UCSD-AML1 (cell line): ENCODE measurements at regions not wholly inside any gene's neighbourhood (a gene's known extent, or its start where the extent isn't known, plus 50 kb on each side); places are given as distances from the start of the nearest gene placed in this dataset.

Source experiments
- DNase-seq: peaks from one replicate; lab custom pipeline; 2025; ENCODE audit not compliant: unreplicated experiment; lab: John Stamatoyannopoulos, UW

DNA sequence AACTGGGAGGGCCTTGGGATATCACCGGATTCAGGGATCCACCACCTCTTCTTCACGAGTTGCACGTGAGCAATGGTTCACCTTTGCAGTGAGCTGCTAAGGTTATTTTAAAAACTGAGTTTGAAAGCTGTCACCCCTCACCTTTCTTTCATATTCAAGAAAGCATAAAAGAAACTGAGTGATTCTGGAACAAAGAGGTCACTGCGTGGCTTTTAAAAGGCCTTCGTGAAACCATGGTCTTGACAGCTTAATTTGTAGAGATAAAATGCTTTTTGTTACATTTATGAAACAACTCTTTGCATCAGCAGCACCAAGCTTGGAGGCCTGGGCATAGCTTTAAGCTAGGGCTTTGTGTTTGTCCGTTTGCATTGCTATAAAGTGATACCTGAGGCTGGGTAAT, 101.4 kb upstream of the NECTIN1 start:
- DNase-seq = no peak

DNA sequence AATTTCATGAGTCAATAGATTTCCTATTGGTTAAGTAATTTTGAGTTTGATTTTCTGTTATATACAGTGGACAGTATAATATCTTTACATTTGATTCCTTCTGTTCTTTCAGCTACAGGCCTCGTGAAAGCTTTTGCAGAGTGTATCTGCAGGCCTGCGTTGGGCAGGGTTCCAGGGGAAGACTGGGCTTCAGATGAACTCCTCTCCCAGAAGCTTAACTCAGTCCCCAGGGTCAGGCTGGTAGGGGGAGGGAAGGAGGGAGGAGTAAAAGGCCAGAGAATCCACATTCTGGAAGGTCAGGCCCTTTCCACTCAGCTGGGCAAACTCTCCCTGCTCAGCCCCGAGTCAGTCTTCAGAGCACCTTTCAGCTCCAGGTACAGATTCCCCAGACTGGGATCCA, 100.4 kb upstream of the NECTIN1 start:
- DNase-seq = no peak

DNA sequence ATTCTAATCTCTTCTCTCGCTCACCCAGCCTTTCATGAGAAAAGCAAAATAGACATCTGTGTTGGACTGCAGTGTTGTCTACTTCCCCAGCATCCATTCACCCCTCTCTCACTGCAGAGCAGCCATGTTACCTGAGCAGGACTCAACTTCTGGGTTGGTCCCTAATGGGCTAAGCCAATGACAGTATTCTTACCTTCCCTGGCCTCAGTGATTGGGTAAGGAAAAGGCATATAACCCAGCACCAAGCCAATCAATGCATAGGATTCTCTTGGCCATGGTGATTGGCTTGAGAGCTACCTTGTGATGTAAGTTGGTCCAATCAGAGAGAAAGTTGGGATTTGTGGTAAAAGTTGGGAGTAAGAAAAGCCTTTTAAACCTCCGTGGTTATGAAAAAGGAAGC, 99.8 kb upstream of the NECTIN1 start:
- DNase-seq = no peak

DNA sequence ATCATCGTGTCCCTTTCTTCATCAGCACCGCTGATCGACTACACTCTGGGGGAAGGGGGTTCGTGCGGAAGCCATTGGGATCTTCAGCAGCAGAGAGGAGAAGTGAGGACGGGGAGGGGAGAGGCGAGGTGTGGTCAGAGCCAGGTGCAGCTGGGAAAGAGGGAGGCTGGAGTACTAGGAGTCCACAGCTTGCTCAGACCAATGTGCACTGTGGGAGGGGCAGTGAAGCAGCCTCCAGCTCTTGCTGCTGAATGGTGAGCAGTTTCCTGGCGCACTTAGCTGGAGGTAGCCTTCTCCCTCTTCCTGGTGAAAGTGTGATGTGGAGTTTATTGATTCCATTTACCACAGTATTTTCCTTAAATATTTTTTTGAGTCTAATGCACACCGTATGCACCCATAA, 99.0 kb upstream of the NECTIN1 start:
- no peak for DNase-seq

DNA sequence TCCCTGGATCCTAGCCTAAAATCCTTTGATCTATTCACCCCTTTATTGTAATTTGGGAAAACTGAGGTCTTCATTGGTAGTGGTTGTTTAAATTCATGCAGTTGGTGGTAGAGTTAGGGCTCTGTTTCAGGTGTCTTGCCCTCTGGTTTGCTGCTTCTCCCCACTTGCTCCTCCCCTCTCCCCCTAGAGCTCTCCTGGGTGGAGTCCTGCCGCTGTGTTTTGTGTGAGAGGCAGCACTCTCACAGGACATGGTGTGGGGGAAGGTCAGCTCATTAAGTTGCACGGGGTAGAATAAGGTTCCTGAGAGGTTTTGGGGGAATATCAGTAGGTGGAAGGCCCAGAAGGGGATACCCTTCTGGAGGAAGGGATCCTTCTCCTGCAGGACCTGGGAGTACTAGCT, 98.1 kb upstream of the NECTIN1 start:
- DNase-seq = no peak

DNA sequence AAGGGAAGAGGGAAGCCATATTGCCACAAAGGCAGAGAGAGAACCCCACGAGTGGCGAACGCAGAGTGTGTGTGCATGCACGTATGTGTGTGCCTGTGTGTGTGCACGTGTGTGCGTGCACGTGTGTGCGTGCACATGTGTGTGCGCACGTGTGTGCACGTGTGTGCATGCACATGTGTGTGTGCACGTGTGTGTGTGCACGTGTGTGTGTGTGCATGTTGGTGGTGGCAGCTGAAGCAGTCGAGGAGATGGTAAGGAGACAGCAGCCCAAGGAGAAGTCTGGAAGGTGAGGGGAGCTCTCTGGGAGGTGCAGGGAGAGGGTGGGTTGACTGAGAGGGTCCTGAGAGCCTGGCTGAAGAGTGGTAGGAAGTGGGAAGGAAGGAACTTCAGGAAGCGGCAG, 94.1 kb upstream of the NECTIN1 start:
- no peak for DNase-seq

- no peak for DNase-seq
Observed at GRCh38 chr11:119816660-119817059, 87.7 kb upstream of the NECTIN1 start.

- DNase-seq = no peak
Observed at GRCh38 chr11:119814766-119815165, 85.8 kb upstream of the NECTIN1 start.

- DNase-seq = no peak
Observed at GRCh38 chr11:119810478-119811232, 81.7 kb upstream of the NECTIN1 start.

DNA sequence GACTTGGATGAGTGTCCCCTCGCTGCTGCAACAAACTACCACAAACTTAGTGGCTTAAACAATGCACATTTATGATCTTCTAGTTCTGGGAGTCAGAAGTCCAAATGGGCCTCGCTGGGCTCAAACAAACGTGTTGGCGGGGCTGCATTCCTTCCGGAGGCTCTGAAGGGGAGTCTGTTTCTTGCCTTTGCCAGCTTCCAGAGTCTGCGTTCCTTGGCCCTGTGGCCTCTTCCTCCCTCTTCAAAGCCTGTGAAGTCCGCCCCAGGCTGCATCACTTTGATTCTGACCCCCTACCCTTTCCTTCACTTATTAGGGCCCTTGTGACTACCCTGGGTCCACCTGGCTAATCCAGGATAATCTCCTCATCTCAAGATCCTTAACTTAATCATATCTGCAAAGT, 80.3 kb upstream of the NECTIN1 start:
- DNase-seq = no peak

GRCh38 chr11:119808407-119809185, 79.6 kb upstream of the NECTIN1 start:
- no peak for DNase-seq

DNA sequence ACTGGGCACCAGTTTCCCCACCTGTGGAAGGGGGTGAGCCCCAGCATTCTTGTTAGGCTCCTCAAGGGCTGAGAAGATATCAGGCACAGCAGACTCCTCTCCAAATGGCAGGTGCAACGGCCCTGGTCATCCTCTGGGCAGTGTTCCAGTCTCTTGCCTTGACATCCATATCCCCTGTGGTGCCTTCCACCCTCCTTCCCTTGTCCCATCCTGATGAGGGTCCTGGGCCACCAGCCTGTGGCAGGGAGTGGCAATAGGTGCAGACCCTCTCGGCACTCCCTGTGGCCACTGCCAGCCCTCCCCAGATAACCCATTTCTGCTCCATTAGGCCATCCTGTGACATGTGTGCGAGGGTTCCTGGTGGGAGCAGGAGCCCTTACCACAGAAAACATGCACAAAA, 78.8 kb upstream of the NECTIN1 start:
- DNase-seq = no peak

DNA sequence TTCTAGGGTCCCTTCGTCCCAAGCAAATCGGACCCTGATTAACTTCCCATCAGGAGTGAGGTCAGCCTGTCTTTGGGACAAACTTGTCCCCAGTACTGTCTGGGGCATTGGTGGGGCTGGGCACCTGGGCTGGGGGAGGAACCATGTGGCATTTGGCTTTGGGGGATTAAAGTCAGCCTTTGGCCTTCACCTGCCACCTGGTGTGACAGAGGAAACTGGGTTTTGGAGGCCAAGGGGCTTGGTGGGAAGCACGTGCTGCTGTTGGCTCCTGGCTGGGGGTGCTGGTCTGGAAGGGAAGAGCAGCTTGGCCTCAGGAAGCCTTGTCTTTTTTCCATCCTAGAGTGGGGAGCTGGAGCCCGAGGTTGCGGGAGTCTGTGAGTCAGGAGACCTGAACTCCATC, 78.4 kb upstream of the NECTIN1 start:
- no peak for DNase-seq

DNA sequence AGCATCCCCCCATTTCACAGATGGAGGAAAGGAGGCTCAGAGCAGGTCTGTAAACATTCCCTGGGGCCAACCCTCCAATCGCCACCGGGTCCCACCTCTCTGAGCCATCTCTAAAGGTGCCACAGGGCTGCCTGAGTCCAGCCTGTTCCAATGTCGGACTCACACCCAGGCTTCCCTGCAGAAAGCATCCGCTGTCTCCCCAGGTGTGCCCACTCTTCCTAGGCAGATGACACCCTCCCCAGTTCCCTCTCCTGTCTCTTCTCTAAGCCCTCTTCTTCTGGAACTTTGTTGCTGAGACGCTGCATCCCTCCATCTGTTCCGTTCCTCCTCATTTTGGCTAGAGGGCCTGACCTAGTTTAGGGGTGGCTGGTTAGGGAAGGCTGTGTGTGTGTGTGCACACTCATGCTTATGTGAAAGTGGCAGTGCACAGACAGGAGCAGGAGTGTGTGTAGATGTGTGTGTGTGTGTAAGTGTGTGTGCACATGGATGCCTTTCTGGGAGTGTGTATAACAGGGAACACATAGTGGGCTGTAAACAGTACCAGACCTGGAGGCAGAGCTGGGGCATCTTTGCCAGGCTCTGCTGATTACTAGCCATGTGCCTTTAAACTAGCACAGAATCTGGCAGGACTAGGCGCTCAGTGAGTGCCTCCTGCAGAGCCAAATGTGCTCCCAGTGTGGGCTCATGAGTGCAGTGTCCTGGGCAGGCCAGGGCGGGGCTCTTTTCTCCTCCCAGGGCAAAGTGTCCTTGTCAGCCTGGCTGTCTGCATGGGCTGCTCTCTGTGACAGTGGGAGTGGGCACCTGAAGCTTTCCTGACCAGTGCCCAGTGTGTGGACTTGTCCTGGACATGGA, 77.3 kb upstream of the NECTIN1 start:
- no peak for DNase-seq

DNA sequence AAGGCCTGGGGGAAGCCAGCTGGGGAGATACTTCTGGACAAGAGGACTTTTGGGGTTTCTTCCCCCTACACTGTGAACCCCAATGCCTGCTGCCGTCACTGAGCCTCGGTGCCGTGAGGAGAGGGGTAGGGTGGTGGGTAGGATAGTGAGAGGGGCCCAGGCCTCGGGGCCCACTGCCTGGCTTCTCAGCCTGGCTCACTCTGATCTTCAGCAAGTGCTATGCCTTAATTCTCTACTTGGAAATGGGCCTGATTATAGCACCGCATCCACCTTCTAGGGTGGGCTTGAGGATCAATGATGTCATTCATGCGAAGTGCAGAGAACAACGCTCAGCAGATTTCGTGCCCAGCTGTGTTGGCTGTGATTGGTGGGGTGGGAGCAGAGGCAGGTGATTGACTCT, 76.7 kb upstream of the NECTIN1 start:
- DNase-seq = no peak

DNA sequence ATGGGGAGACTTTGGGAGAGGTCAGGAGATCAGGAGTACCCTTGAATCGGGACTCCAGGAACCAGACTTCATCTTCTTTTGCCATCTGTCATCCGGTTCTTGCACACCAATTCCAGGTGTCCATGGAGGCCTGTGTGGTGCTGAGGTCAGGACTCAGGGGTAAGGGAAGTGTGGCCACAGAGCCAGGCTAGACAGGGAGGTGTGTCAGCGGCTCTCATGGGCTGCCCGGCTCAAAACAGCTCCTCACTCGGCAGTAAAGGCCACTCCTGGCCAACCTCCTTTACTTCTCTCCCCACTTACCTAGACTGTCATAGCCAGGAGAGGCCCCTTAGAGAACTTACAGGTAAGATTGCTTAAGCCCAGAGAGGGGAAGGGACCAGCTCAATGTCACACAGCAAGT, 75.7 kb upstream of the NECTIN1 start:
- no peak for DNase-seq

GRCh38 chr11:119803726-119804294, 74.8 kb upstream of the NECTIN1 start:
- DNase-seq = no peak

- no peak for DNase-seq
Observed at GRCh38 chr11:119803139-119803538, 74.1 kb upstream of the NECTIN1 start.

- DNase-seq = no peak
Observed at GRCh38 chr11:119802670-119803069, 73.7 kb upstream of the NECTIN1 start.

DNA sequence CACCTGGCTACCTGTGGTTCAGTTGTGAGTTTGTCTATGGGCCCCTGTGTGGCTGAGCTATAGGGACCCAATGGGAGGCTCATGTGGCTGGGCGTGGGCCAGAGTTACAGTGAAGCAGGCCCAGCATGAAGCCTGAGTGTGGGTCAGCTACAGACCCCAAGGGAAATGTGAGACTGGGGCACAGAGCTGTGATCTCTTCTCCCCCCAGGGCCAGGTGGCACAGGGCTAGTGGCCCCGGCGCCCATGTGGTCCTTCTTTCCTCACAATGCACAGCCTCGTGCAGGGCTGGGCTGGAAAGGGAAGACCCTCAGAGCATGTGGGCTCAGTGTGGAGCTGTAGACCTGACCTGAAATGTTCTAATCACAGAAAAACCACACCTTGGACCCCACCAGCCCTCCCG, 71.6 kb upstream of the NECTIN1 start:
- no peak for DNase-seq

- no peak for DNase-seq
Observed at GRCh38 chr11:119800171-119800570, 71.2 kb upstream of the NECTIN1 start.
